SK-N-MC (cell line): ENCODE measurements at regions not wholly inside any gene's neighbourhood (a gene's known extent, or its start where the extent isn't known, plus 50 kb on each side); places are given as distances from the start of the nearest gene placed in this dataset.

ENCODE experiments used
- DNase-seq: peaks from one replicate; pipeline ENCODE4 v3.0.0-alpha.2; 2011; ENCODE audit warnings: low read depth, low spot score
- H3K27ac ChIP-seq: fragments of 200-600 bp; sonication (generic); 2 replicates; pipeline ENCODE4 v1.5.1; 2016; ENCODE audit warnings: mixed run types
- H3K36me3 ChIP-seq: fragments of 200-600 bp; sonication (generic); 2 replicates; pipeline ENCODE4 v1.6.1; 2017; ENCODE audit warnings: antibody characterized with exemption, low read length, mixed read lengths; ENCODE audit not compliant: insufficient read depth
- H3K4me3 ChIP-seq: fragments of 200-600 bp; sonication (generic); 2 replicates; pipeline ENCODE4 v1.5.1; 2016
- H3K9ac ChIP-seq: fragments of 200-600 bp; sonication (generic); 2 replicates; pipeline ENCODE4 v1.8.0; 2017; ENCODE audit warnings: mixed run types, mixed read lengths; ENCODE audit not compliant: insufficient read length
- H3K9me3 ChIP-seq: fragments of 200-600 bp; sonication (generic); 2 replicates; pipeline ENCODE4 v1.6.1; 2017; ENCODE audit warnings: low read depth, mild to moderate bottlenecking, antibody characterized with exemption, low read length, moderate library complexity, mixed read lengths
- EZH2 ChIP-seq: fragments of 200-600 bp; sonication (generic); IDR thresholded peaks from one replicate; pipeline ENCODE4 v1.6.1; 2017; ENCODE audit warnings: antibody characterized with exemption
- FOXP2 ChIP-seq: optimal IDR thresholded peaks from 2 replicates; pipeline ENCODE3; 2011; ENCODE audit warnings: mild to moderate bottlenecking, moderate library complexity; ENCODE audit not compliant: insufficient read depth; ENCODE audit errors: extremely low read length, control extremely low read depth
- POLR2AphosphoS5 ChIP-seq: IDR thresholded peaks from 2 replicates; pipeline ENCODE4 v1.6.1; 2012; ENCODE audit warnings: mild to moderate bottlenecking, low read depth, low read length, borderline replicate concordance

GRCh38 chr5:125100342-125100741, 353.9 kb upstream of the ZNF608 start:
- no peak overlapping the region for H3K27ac ChIP-seq
- TF ChIP-seq POLR2AphosphoS5: no peak
- no peak for TF ChIP-seq EZH2
- TF ChIP-seq FOXP2: no peak
- H3K9me3 ChIP-seq: no peaks in the 10 kb centered on the region
- H3K4me3 ChIP-seq: no peak overlapping the region
- DNase-seq: no peak
- no peaks in the 10 kb centered on the region for H3K36me3 ChIP-seq
- H3K9ac ChIP-seq: no peak overlapping the region

- Histone ChIP-seq H3K9ac (no peak overlapping the region), H3K4me3 (no peak overlapping the region)
- no peak for DNase-seq
Measured at GRCh38 chr5:125100951-125101350, 354.5 kb upstream of the ZNF608 start.

GRCh38 chr5:125103459-125103858, 357.0 kb upstream of the ZNF608 start:
- H3K9me3 ChIP-seq: no peaks in the 10 kb centered on the region
- no peaks in the 10 kb centered on the region for H3K36me3 ChIP-seq
- no peak overlapping the region for H3K9ac ChIP-seq
- TF ChIP-seq EZH2: no peak
- no peak for TF ChIP-seq POLR2AphosphoS5
- no peak for TF ChIP-seq FOXP2
- DNase-seq: no peak
- no peak overlapping the region for H3K4me3 ChIP-seq
- no peak overlapping the region for H3K27ac ChIP-seq

More at GRCh38 chr5:125100951-125101350, 354.5 kb upstream of the ZNF608 start:
- Histone ChIP-seq H3K9me3 (no peaks in the 10 kb centered on the region), H3K27ac (no peak overlapping the region), H3K36me3 (no peaks in the 10 kb centered on the region)
- TF ChIP-seq FOXP2: no peak
- TF ChIP-seq EZH2: no peak
- no peak for TF ChIP-seq POLR2AphosphoS5

GRCh38 chr5:125106271-125106670, 359.8 kb upstream of the ZNF608 start:
- no peak for DNase-seq
- H3K36me3 ChIP-seq: no peaks in the 10 kb centered on the region
- no peak overlapping the region for H3K9ac ChIP-seq
- no peaks in the 10 kb centered on the region for H3K9me3 ChIP-seq
- no peak overlapping the region for H3K27ac ChIP-seq
- TF ChIP-seq POLR2AphosphoS5: no peak
- no peak for TF ChIP-seq EZH2
- TF ChIP-seq FOXP2: no peak
- H3K4me3 ChIP-seq: no peak overlapping the region

DNA sequence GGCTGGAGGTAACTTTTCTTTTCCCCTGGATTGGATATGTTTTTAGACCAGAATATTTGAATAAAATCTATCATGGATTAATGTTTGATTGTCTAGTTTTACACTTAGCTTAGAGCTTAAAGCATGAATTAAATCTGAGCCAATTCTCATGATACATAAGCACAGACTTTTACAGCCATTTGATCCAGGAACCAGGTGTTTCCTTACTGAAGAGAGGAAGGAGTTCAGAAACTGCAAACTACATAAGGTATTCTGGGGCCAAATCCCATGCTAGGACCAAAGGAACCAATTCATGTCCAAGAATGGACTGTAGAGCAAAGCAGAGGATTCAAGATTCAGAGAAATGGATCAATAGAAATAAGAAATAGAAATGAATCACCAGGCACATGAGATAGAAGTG, 360.4 kb upstream of the ZNF608 start:
- no peak for TF ChIP-seq POLR2AphosphoS5
- TF ChIP-seq EZH2: no peak
- no peak for TF ChIP-seq FOXP2
- Histone ChIP-seq H3K36me3 (no peaks in the 10 kb centered on the region), H3K27ac (no peak overlapping the region), H3K4me3 (no peak overlapping the region), H3K9ac (no peak overlapping the region), H3K9me3 (no peaks in the 10 kb centered on the region)
- DNase-seq: no peak

- no peaks in the 10 kb centered on the region for H3K36me3 ChIP-seq
- no peak overlapping the region for H3K9ac ChIP-seq
- no peaks in the 10 kb centered on the region for H3K9me3 ChIP-seq
- no peak for DNase-seq
- TF ChIP-seq FOXP2: no peak
- TF ChIP-seq EZH2: no peak
- no peak for TF ChIP-seq POLR2AphosphoS5
- H3K4me3 ChIP-seq: no peak overlapping the region
- no peak overlapping the region for H3K27ac ChIP-seq
Measured at GRCh38 chr5:125109293-125109692, 362.9 kb upstream of the ZNF608 start.

DNA sequence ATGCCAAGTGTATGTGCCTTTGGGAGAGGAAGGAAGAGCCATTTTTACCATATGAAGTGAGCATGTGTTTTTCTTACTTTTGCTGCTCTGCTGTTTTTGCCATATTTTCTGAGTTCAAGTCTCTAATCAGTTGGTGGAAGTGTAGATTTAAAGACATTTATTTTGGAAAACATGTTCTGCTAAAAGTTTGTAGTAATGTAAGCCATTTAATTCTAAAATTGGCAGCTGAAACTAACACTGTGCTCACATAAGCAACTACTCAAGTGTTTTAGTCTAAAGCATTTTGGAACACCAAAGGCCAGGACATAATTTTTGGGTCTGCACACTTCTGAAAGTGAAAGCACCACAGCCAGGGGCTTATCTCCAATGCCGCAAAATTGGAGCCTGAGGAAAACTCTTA, 363.4 kb upstream of the ZNF608 start:
- Histone ChIP-seq H3K9me3 (no peaks in the 10 kb centered on the region), H3K36me3 (no peaks in the 10 kb centered on the region), H3K27ac (no peak overlapping the region), H3K9ac (no peak overlapping the region), H3K4me3 (no peak overlapping the region)
- TF ChIP-seq EZH2: no peak
- TF ChIP-seq POLR2AphosphoS5: no peak
- TF ChIP-seq FOXP2: no peak
- DNase-seq: no peak

DNA sequence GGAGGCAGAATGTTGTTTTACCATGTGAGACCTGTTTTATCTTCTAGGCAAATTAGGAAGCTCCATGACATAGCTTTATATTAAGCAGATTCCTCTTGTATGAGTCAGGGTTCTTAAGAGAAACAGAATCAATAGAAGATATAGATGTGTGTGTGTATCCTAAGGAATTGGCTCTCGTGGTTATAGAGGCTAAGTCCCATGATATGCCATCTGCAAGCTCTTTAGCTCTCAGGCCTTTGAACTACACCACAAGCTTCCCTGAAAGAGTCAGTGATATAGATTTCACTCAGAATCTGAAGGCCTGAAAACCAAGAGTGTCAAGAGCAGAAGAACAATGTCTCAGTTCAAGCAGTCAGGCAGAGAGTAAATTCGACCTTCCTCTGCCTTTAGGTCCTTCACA, 365.8 kb upstream of the ZNF608 start:
- H3K27ac ChIP-seq: no peak overlapping the region
- DNase-seq: no peak
- TF ChIP-seq EZH2 (no peak), FOXP2 (no peak), POLR2AphosphoS5 (no peak)
- no peaks in the 10 kb centered on the region for H3K9me3 ChIP-seq
- H3K9ac ChIP-seq: no peak overlapping the region
- no peak overlapping the region for H3K4me3 ChIP-seq
- H3K36me3 ChIP-seq: no peaks in the 10 kb centered on the region

- no peak for TF ChIP-seq FOXP2
- no peak for TF ChIP-seq EZH2
- TF ChIP-seq POLR2AphosphoS5: no peak
- no peak for DNase-seq
- Histone ChIP-seq H3K36me3 (no peaks in the 10 kb centered on the region), H3K9me3 (no peaks in the 10 kb centered on the region), H3K27ac (no peak overlapping the region), H3K9ac (no peak overlapping the region), H3K4me3 (no peak overlapping the region)
Measured at GRCh38 chr5:125113328-125113727, 366.9 kb upstream of the ZNF608 start.

DNA sequence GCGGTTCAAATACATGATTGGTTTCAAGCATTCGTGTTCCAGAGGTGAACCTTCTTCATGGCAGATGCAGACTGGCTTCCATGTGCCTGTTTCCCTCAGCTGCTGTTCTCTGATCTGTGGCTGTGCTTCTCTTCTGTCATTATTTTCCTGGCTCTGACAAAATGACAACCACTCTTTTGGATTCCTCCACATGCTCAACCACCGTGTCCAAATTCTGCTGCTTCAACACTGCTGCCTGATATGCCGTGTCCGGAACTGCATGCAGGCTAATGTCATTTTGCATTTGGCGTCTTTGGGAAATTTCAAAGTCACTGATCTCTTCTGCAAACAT, 368.7 kb upstream of the ZNF608 start:
- Histone ChIP-seq H3K9ac (no peak overlapping the region), H3K27ac (no peak overlapping the region), H3K4me3 (no peak overlapping the region), H3K9me3 (no peaks in the 10 kb centered on the region), H3K36me3 (no peaks in the 10 kb centered on the region)
- DNase-seq: no peak
- TF ChIP-seq EZH2 (no peak), FOXP2 (no peak), POLR2AphosphoS5 (no peak)
